ENCODE measurements at regions not wholly inside any gene's neighbourhood (a gene's known extent, or its start where the extent isn't known, plus 50 kb on each side); places are given as distances from the start of the nearest gene placed in this dataset.

GRCh38 chr20:19953606-19954005, 63.6 kb upstream of the NAA20 start:
- DNase-seq (ENCODE audit: low spot score), result no peak

DNA sequence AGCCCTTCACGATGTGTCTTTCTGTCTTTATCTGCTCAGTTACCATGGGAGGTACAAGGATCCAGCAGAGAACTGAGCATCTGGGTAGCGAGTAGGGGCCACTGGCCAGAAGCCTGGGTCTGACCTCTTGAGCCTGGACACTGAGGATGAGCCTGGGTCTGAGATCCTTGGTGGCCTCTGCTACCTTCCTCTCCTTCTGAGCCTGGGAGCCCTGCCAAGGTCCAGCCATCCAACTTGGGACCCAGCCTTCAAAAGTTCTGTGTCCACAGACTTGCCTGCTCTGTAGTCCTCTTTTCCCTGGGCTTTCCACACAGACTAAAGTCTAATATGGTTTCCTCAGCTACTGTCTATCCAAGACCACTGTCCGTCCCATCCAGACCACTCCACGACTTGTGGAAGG, 60.2 kb upstream of the NAA20 start:
- no peak for DNase-seq (ENCODE audit: low spot score)

DNA sequence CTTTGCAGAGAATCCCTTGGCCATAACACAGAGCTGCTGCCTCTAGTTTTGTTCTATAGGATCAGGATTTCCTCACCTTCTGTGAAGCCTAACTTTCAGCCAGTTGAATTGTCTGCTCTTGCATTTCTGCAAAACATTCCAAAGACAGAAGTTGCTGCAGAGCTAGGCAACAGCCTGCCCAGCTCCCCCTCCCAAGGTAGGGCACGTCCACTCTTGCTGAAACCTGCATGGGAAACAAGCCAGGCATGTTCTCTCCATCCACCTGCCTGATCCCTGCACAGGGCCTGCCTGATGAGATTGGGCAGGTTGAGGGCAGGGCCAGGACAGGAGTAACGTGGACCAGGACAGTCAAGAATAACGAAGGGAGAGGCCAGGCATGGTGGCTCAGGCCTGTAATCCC, 58.9 kb upstream of the NAA20 start:
- DNase-seq (ENCODE audit: low spot score), result no peak

DNA sequence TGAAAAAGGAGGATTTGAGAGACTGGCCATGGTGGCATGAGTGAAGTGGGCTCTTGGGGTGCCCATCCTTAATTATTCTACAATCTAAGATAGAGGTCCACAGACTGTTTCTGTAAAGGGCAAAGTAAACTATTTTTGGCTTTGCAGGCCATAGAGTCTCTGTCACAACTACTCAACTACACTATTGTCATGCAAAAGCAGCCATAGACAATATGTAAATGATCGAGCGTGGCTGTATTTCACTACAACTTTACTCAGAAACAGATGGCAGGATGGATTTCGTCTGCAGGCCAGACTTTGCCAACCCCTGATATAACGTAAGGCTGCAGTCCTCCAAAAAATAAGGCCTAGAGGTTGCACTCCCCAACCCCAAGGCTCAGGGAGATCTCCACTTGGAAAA, 58.2 kb upstream of the NAA20 start:
- no peak for DNase-seq (ENCODE audit: low spot score)

- DNase-seq (ENCODE audit: low spot score), result no peak
These were observed 56.4 kb upstream of the NAA20 start for GRCh38 chr20:19960745-19961144.

DNA sequence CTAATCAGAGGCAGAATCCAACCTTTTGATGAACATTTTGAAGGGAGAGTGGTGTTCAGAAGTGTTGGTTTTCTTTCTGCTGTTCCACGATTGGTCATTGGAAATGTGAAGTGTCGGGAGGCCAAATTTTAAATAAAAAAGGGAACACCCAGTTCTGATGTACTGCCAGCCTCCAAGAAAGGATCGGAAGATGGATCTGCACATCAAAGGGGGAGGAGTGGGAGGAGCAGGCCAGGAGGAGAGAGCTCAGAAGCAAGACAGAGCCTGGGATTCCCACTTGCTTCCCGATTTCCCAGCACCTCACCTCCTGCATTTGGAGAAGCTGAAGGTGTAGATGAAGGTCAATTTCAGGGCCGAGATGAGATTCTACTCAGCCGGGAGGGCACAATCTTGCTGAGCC, 55.9 kb upstream of the NAA20 start:
- no peak for DNase-seq (ENCODE audit: low spot score)

DNA sequence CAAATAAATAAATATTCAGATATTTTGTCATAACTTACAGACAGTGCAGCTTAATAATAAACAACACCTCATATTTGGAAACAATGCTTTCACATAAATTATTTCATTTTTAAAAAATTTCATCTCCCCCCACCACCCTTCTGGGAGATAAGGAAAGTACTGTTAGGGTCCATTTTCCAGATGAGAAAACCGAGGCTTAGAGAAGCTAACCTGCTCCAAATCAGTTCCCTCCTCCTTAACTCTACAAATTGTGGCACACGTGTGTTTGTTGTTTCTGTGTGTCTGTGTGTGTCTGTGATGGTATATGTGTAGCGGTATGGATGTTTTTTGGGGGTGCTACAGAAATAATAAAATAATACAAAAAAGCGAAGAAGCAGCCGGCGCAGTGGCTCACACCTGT, 54.2 kb upstream of the NAA20 start:
- DNase-seq (ENCODE audit: low spot score), result no peak

GRCh38 chr20:19964289-19965265, 52.6 kb upstream of the NAA20 start:
- no peak for DNase-seq (ENCODE audit: low spot score)

GRCh38 chr20:19966840-19967239, 50.3 kb upstream of the NAA20 start:
- no peak for DNase-seq (ENCODE audit: low spot score)

Data from putamen (tissue), 1 donor.